Neural cell (in vitro differentiated cells): ENCODE measurements at regions not wholly inside any gene's neighbourhood (a gene's known extent, or its start where the extent isn't known, plus 50 kb on each side); places are given as distances from the start of the nearest gene placed in this dataset.

Source experiments
- CTCF ChIP-seq: fragments of 450-650 bp; IDR thresholded peaks from 2 replicates; pipeline ENCODE4 v1.5.1; 2014; ENCODE audit warnings: antibody characterized with exemption, mild to moderate bottlenecking, moderate library complexity; ENCODE audit not compliant: poor library complexity, severe bottlenecking
- EP300 ChIP-seq: fragments of 450-650 bp; conservative IDR thresholded peaks from 2 replicates; pipeline ENCODE4 v1.6.1; 2014; ENCODE audit warnings: antibody characterized with exemption, mild to moderate bottlenecking, moderate library complexity; ENCODE audit not compliant: poor library complexity, severe bottlenecking
- EZH2 ChIP-seq: fragments of 200-600, 300-800 bp; shearing (Covaris generic), sonication (generic); IDR thresholded peaks from 2 replicates; pipeline ENCODE4 v1.6.1; 2014; ENCODE audit warnings: antibody characterized with exemption, low read length, borderline replicate concordance, mild to moderate bottlenecking; ENCODE audit not compliant: insufficient read depth, poor library complexity, severe bottlenecking
- MXI1 ChIP-seq: fragments of 450-650 bp; conservative IDR thresholded peaks from 2 replicates; pipeline ENCODE4 v1.6.1; 2014; ENCODE audit warnings: antibody characterized with exemption, mild to moderate bottlenecking; ENCODE audit not compliant: poor library complexity, severe bottlenecking
- POLR2AphosphoS5 ChIP-seq: IDR thresholded peaks from 2 replicates; pipeline ENCODE4 v1.6.1; 2012
- RAD21 ChIP-seq: fragments of 450-650 bp; conservative IDR thresholded peaks from 2 replicates; pipeline ENCODE4 v1.6.1; 2014; ENCODE audit warnings: antibody characterized with exemption, mild to moderate bottlenecking, moderate library complexity
- SMC3 ChIP-seq: fragments of 450-650 bp; conservative IDR thresholded peaks from 2 replicates; pipeline ENCODE4 v1.6.1; 2014; ENCODE audit warnings: antibody characterized with exemption, mild to moderate bottlenecking, moderate library complexity; ENCODE audit not compliant: poor library complexity
- TAF1 ChIP-seq: IDR thresholded peaks from 2 replicates; pipeline ENCODE4 v1.6.1; 2012; ENCODE audit warnings: low read depth
- TF ChIP-seq, protein P1 (sequence below): IDR thresholded peaks from 2 replicates; pipeline ENCODE4 v1.6.1; 2012; ENCODE audit warnings: borderline replicate concordance

DNA sequence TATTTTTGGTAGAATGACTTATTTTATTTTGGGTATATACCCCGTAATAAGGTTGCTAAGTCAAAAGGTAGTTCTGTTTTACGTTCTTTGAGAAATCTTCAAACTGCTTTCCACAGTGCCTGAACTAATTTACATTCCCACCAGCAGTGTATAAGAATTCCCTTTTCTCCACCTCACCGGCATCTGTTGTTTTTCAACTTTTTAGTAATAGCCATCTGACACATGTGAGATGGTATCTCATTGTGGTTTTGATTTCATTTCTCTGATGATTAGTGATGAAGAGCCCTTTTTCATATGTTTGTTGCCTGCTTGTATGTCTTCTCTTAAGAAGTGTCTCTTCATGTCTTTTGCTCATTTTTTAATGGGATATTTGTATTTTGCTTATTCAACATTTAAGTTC, 215.2 kb upstream of the TFPI start:
- TF ChIP-seq EP300 (no peak), CTCF (no peak), EZH2 (no peak), RAD21 (no peak), POLR2AphosphoS5 (no peak), MXI1 (no peak), TAF1 (no peak), SMC3 (no peak)
- TF ChIP-seq, protein P1, sequence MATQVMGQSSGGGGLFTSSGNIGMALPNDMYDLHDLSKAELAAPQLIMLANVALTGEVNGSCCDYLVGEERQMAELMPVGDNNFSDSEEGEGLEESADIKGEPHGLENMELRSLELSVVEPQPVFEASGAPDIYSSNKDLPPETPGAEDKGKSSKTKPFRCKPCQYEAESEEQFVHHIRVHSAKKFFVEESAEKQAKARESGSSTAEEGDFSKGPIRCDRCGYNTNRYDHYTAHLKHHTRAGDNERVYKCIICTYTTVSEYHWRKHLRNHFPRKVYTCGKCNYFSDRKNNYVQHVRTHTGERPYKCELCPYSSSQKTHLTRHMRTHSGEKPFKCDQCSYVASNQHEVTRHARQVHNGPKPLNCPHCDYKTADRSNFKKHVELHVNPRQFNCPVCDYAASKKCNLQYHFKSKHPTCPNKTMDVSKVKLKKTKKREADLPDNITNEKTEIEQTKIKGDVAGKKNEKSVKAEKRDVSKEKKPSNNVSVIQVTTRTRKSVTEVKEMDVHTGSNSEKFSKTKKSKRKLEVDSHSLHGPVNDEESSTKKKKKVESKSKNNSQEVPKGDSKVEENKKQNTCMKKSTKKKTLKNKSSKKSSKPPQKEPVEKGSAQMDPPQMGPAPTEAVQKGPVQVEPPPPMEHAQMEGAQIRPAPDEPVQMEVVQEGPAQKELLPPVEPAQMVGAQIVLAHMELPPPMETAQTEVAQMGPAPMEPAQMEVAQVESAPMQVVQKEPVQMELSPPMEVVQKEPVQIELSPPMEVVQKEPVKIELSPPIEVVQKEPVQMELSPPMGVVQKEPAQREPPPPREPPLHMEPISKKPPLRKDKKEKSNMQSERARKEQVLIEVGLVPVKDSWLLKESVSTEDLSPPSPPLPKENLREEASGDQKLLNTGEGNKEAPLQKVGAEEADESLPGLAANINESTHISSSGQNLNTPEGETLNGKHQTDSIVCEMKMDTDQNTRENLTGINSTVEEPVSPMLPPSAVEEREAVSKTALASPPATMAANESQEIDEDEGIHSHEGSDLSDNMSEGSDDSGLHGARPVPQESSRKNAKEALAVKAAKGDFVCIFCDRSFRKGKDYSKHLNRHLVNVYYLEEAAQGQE, result no peak
